A673 (cell line): ENCODE measurements at regions not wholly inside any gene's neighbourhood (a gene's known extent, or its start where the extent isn't known, plus 50 kb on each side); places are given as distances from the start of the nearest gene placed in this dataset.

Source experiments
- EZH2 ChIP-seq: fragments of 200-600 bp; sonication (generic); IDR thresholded peaks from 2 replicates; pipeline ENCODE4 v1.6.1; 2017; ENCODE audit warnings: borderline replicate concordance, low read depth, mild to moderate bottlenecking, mixed read lengths, antibody characterized with exemption, low read length; ENCODE audit not compliant: poor library complexity, severe bottlenecking
- TF ChIP-seq, protein P1 (sequence below): fragments of 300-800, 200-600 bp; sonication (generic); conservative IDR thresholded peaks from 2 replicates; pipeline ENCODE4 v1.5.1; 2017; ENCODE audit warnings: low read depth, mild to moderate bottlenecking, antibody characterized with exemption, low read length, moderate library complexity, mixed read lengths

- TF ChIP-seq, protein P1, sequence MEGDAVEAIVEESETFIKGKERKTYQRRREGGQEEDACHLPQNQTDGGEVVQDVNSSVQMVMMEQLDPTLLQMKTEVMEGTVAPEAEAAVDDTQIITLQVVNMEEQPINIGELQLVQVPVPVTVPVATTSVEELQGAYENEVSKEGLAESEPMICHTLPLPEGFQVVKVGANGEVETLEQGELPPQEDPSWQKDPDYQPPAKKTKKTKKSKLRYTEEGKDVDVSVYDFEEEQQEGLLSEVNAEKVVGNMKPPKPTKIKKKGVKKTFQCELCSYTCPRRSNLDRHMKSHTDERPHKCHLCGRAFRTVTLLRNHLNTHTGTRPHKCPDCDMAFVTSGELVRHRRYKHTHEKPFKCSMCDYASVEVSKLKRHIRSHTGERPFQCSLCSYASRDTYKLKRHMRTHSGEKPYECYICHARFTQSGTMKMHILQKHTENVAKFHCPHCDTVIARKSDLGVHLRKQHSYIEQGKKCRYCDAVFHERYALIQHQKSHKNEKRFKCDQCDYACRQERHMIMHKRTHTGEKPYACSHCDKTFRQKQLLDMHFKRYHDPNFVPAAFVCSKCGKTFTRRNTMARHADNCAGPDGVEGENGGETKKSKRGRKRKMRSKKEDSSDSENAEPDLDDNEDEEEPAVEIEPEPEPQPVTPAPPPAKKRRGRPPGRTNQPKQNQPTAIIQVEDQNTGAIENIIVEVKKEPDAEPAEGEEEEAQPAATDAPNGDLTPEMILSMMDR, result no peak
- no peak for TF ChIP-seq EZH2
Observed at GRCh38 chr2:57044931-57045635, 861.3 kb downstream of the CCDC85A start.
